ENCODE measurements at regions not wholly inside any gene's neighbourhood (a gene's known extent, or its start where the extent isn't known, plus 50 kb on each side); places are given as distances from the start of the nearest gene placed in this dataset.

DNA sequence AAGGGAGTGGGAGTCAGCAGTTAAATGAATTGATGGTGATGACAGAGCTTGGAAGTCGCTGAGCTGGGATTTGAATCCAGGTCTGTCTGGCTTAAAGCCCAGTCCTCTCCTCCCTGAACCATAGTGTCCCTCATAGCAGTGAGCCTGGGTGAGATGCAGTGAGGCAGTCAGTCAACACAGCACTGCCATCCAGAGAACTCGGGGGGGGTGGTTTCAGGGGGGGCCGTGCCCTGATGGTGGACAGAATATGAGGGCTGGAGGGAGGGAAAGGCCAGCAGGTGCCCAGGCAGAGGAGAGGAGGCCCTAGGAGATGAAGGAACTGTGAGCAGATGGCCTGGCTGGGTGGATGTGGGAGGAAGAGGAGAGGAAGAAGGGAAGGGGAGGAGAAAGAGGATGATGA, 405.6 kb downstream of the PTPRU start:
- no peak overlapping the region for H2AFZ ChIP-seq (ENCODE audit: low read length)
- H3K27me3 ChIP-seq (ENCODE audit: insufficient read depth, low read length, poor library complexity, severe bottlenecking): no peaks in the 10 kb centered on the region
- H3K4me3 ChIP-seq (ENCODE audit: low read length, poor library complexity, severe bottlenecking): no peak overlapping the region
- H3K9ac ChIP-seq (ENCODE audit: low read depth, low read length, poor library complexity, severe bottlenecking): no peak overlapping the region
- no peak overlapping the region for H3K4me2 ChIP-seq (ENCODE audit: low read depth, low read length, poor library complexity, severe bottlenecking)
- TF ChIP-seq EZH2phosphoT487 (IDR thresholded peaks at IDR 0.05; ENCODE audit: borderline replicate concordance) (no peak), CTCF (conservative IDR thresholded peaks at IDR 0.05; ENCODE audit: low read length) (no peak)
- no peaks in the 10 kb centered on the region for H3K36me3 ChIP-seq (ENCODE audit: insufficient read depth, low read length)
- H3K4me1 ChIP-seq (ENCODE audit: insufficient read depth, low read length, poor library complexity, severe bottlenecking): no peaks in the 10 kb centered on the region
- no peaks in the 10 kb centered on the region for H3K9me2 ChIP-seq (replicated peaks; ENCODE audit: low read depth, low read length)
- no peaks in the 10 kb centered on the region for H3K79me2 ChIP-seq (ENCODE audit: insufficient read depth, low read length)
- H3F3A ChIP-seq (ENCODE audit: low read depth): no peaks in the 10 kb centered on the region
- H3K9me3 ChIP-seq (ENCODE audit: insufficient read depth, low read depth, low read length): no peaks in the 10 kb centered on the region
- no peaks in the 10 kb centered on the region for H4K20me1 ChIP-seq (ENCODE audit: insufficient read depth, low read length, poor library complexity, severe bottlenecking)

- Histone ChIP-seq H2AFZ (ENCODE audit: low read length) (no peak overlapping the region), H3K9ac (ENCODE audit: low read depth, low read length, poor library complexity, severe bottlenecking) (no peak overlapping the region), H3K36me3 (ENCODE audit: insufficient read depth, low read length) (no peaks in the 10 kb centered on the region), H3K79me2 (ENCODE audit: insufficient read depth, low read length) (no peaks in the 10 kb centered on the region), H4K20me1 (ENCODE audit: insufficient read depth, low read length, poor library complexity, severe bottlenecking) (no peaks in the 10 kb centered on the region), H3K27me3 (ENCODE audit: insufficient read depth, low read length, poor library complexity, severe bottlenecking) (no peaks in the 10 kb centered on the region), H3K9me3 (ENCODE audit: insufficient read depth, low read depth, low read length) (no peaks in the 10 kb centered on the region), H3F3A (ENCODE audit: low read depth) (no peaks in the 10 kb centered on the region), H3K4me1 (ENCODE audit: insufficient read depth, low read length, poor library complexity, severe bottlenecking) (no peaks in the 10 kb centered on the region), H3K4me3 (ENCODE audit: low read length, poor library complexity, severe bottlenecking) (no peak overlapping the region), H3K4me2 (ENCODE audit: low read depth, low read length, poor library complexity, severe bottlenecking) (no peak overlapping the region), H3K9me2 (replicated peaks; ENCODE audit: low read depth, low read length) (no peaks in the 10 kb centered on the region)
- TF ChIP-seq EZH2phosphoT487 (IDR thresholded peaks at IDR 0.05; ENCODE audit: borderline replicate concordance): no peak
- TF ChIP-seq CTCF (conservative IDR thresholded peaks at IDR 0.05; ENCODE audit: low read length): no peak
Observed at GRCh38 chr1:29640428-29640785, 404.1 kb downstream of the PTPRU start.

GRCh38 chr1:29639741-29640427, 403.6 kb downstream of the PTPRU start:
- H3K4me2 ChIP-seq (ENCODE audit: low read depth, low read length, poor library complexity, severe bottlenecking): no peak overlapping the region
- no peaks in the 10 kb centered on the region for H3K27me3 ChIP-seq (ENCODE audit: insufficient read depth, low read length, poor library complexity, severe bottlenecking)
- H2AFZ ChIP-seq (ENCODE audit: low read length): no peak overlapping the region
- H3K4me1 ChIP-seq (ENCODE audit: insufficient read depth, low read length, poor library complexity, severe bottlenecking): no peaks in the 10 kb centered on the region
- H3K4me3 ChIP-seq (ENCODE audit: low read length, poor library complexity, severe bottlenecking): no peak overlapping the region
- H3K9me2 ChIP-seq (replicated peaks; ENCODE audit: low read depth, low read length): no peaks in the 10 kb centered on the region
- no peak overlapping the region for H3K9ac ChIP-seq (ENCODE audit: low read depth, low read length, poor library complexity, severe bottlenecking)
- no peaks in the 10 kb centered on the region for H4K20me1 ChIP-seq (ENCODE audit: insufficient read depth, low read length, poor library complexity, severe bottlenecking)
- no peaks in the 10 kb centered on the region for H3K79me2 ChIP-seq (ENCODE audit: insufficient read depth, low read length)
- no peaks in the 10 kb centered on the region for H3K36me3 ChIP-seq (ENCODE audit: insufficient read depth, low read length)
- no peaks in the 10 kb centered on the region for H3K9me3 ChIP-seq (ENCODE audit: insufficient read depth, low read depth, low read length)
- no peaks in the 10 kb centered on the region for H3F3A ChIP-seq (ENCODE audit: low read depth)
- TF ChIP-seq CTCF (conservative IDR thresholded peaks at IDR 0.05; ENCODE audit: low read length) (no peak), EZH2phosphoT487 (IDR thresholded peaks at IDR 0.05; ENCODE audit: borderline replicate concordance) (no peak)
